ENCODE measurements at regions not wholly inside any gene's neighbourhood (a gene's known extent, or its start where the extent isn't known, plus 50 kb on each side); places are given as distances from the start of the nearest gene placed in this dataset.
"Not testable (repeated sequence)": the region's sequence is repeated elsewhere in the genome, so short reads cannot be mapped to it uniquely, and the experiment has no call there.

DNA sequence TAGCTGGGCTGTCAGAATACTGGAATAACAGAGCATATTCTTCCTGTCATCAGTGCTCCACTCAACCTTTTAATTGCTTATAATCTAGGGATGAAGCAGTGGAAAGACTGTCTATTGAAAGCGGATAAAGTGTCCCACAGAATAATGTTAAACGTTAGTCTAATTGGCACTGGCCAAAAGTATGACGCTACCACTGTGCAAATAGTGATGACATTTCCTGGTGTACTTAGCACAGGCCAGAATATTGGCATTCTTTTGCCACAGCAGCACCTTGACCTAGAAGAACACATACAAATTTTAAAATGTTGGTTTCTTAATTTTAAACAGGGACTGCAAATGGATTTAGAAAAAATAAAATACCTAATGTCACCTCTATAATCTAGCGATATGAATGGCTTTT is 635.2 kb upstream of the SPANXN1 start:
- no peak for DNase-seq (ENCODE audit: low read depth)
- TF ChIP-seq, protein P1, sequence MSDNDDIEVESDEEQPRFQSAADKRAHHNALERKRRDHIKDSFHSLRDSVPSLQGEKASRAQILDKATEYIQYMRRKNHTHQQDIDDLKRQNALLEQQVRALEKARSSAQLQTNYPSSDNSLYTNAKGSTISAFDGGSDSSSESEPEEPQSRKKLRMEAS (IDR thresholded peaks at IDR 0.05; ENCODE audit: low read depth, low read length), result no peak
- TF ChIP-seq, protein P2, sequence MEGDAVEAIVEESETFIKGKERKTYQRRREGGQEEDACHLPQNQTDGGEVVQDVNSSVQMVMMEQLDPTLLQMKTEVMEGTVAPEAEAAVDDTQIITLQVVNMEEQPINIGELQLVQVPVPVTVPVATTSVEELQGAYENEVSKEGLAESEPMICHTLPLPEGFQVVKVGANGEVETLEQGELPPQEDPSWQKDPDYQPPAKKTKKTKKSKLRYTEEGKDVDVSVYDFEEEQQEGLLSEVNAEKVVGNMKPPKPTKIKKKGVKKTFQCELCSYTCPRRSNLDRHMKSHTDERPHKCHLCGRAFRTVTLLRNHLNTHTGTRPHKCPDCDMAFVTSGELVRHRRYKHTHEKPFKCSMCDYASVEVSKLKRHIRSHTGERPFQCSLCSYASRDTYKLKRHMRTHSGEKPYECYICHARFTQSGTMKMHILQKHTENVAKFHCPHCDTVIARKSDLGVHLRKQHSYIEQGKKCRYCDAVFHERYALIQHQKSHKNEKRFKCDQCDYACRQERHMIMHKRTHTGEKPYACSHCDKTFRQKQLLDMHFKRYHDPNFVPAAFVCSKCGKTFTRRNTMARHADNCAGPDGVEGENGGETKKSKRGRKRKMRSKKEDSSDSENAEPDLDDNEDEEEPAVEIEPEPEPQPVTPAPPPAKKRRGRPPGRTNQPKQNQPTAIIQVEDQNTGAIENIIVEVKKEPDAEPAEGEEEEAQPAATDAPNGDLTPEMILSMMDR (IDR thresholded peaks at IDR 0.05; ENCODE audit: low read depth, low read length), result no peak
- no peak for TF ChIP-seq POLR2A (IDR thresholded peaks at IDR 0.05; ENCODE audit: extremely low read depth, insufficient read length)
- TF ChIP-seq MYC (IDR thresholded peaks at IDR 0.05; ENCODE audit: low read depth, low read length), result no peak
- no peak overlapping the region for H3K4me3 ChIP-seq (ENCODE audit: low read depth, low read length)

DNA sequence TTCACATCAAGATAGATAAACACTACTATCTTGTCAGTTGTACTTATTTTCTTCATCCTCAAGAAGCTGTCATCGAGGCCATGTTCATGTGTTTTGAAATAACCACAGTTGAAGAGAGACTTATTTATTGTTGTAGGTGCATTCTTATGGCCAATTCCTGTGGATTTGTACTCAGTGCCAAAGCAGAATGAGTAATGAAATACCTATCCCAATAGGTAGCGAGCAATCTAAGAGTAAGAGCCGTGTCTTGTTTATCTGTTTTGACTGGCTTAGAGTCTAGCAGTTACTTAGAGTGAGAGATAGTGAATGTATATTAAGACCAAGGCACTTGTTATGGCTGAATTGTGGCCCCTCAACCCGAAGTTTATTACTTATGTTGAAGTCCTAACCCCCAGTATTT is 631.0 kb upstream of the SPANXN1 start:
- no peak overlapping the region for H3K4me3 ChIP-seq (ENCODE audit: low read depth, low read length)
- TF ChIP-seq POLR2A (IDR thresholded peaks at IDR 0.05; ENCODE audit: extremely low read depth, insufficient read length) (no peak), MYC (IDR thresholded peaks at IDR 0.05; ENCODE audit: low read depth, low read length) (no peak)
- TF ChIP-seq, protein P2 (IDR thresholded peaks at IDR 0.05; ENCODE audit: low read depth, low read length), result no peak
- TF ChIP-seq, protein P1 (IDR thresholded peaks at IDR 0.05; ENCODE audit: low read depth, low read length), result no peak
- DNase-seq (ENCODE audit: low read depth), result no peak

DNA sequence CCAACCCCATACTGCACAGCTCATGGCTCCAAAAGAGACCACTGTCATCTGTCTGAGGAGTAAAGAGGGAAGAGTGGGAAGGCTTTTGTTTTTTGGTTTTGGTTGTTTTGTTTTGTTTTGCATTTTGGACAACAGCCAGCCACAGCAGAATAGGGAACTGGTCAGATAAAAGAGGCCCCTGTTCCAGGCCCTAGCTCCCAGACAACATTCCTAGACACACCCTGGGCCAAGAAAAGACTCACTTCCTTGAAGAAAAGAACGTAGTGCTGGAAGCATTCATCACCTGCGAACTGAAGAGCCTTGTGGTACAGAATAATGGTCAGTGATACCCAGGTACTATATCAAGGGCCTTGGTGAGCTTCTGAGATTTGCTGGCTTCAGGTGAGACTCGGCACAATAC is 619.4 kb upstream of the SPANXN1 start:
- TF ChIP-seq POLR2A (IDR thresholded peaks at IDR 0.05; ENCODE audit: extremely low read depth, insufficient read length), result no peak
- TF ChIP-seq MYC (IDR thresholded peaks at IDR 0.05; ENCODE audit: low read depth, low read length), result no peak
- TF ChIP-seq, protein P2 (IDR thresholded peaks at IDR 0.05; ENCODE audit: low read depth, low read length), result no peak
- TF ChIP-seq, protein P1 (IDR thresholded peaks at IDR 0.05; ENCODE audit: low read depth, low read length), result no peak
- no peak for DNase-seq (ENCODE audit: low read depth)
- no peak overlapping the region for H3K4me3 ChIP-seq (ENCODE audit: low read depth, low read length)

DNA sequence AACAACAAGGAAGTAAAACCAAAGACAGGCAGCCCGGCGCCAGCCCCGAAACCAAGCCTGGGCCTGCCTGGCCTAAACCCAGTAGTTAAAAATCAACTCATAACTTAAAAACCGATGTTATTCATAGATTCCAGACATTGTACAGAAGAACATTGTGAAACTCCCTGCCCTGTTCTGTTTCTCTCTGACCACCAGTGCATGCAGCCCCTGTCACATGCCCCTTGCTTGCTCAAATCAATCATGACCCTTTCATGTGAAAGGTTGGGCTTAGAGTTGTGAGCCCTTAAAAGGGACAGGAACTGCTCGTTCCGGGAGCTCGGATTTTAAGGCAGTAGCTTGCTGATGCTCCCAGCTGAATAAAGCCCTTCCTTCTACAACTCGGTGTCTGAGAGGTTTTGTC is 612.9 kb upstream of the SPANXN1 start:
- not testable (repeated sequence) for DNase-seq (ENCODE audit: low read depth); H3K4me3 ChIP-seq (ENCODE audit: low read depth, low read length)

DNA sequence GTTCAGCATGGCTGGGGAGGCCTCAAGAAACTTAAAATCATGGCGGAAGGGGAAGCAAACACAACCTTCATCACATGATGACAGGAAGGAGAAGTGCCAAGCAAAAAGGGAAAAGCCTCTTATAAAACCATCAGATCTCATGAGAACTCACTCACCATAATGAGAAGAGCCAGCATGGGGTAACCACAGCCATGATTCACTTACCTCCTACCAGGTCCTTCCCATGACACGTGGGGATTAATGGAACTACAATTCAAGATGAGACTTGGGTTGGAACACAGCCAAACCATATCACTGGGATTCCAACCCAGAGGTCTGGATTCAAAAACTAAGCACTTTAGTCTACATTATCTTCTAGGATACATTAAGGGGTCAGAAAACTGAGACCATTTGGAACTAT is 609.6 kb upstream of the SPANXN1 start:
- TF ChIP-seq POLR2A (IDR thresholded peaks at IDR 0.05; ENCODE audit: extremely low read depth, insufficient read length) (no peak), MYC (IDR thresholded peaks at IDR 0.05; ENCODE audit: low read depth, low read length) (no peak)
- TF ChIP-seq, protein P1 (IDR thresholded peaks at IDR 0.05; ENCODE audit: low read depth, low read length), result no peak
- TF ChIP-seq, protein P2 (IDR thresholded peaks at IDR 0.05; ENCODE audit: low read depth, low read length), result no peak
- no peak overlapping the region for H3K4me3 ChIP-seq (ENCODE audit: low read depth, low read length)
- peak; percentile 0 for DNase-seq (ENCODE audit: low read depth)

DNA sequence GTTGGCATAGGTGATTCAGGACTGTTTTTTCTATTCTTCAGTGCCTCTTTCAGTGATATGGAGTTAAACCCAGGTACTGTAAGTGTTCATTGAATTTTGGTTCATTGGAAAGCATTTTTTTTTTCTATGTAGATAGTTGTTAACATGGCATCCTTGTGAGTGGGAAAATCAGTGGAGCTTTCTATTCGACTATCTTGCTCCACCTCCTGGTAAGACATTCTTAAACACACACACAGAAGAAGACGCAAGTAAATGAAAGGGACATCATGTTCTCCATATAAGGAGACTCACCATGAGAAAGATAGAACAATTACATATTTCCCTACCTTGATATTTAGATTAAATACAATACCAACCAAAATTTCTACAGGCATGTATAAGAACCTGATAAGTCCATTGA is 598.5 kb upstream of the SPANXN1 start:
- no peak for DNase-seq (ENCODE audit: low read depth)
- H3K4me3 ChIP-seq (ENCODE audit: low read depth, low read length), result no peak overlapping the region
- no peak for TF ChIP-seq MYC (IDR thresholded peaks at IDR 0.05; ENCODE audit: low read depth, low read length)
- TF ChIP-seq, protein P1 (IDR thresholded peaks at IDR 0.05; ENCODE audit: low read depth, low read length), result no peak
- TF ChIP-seq POLR2A (IDR thresholded peaks at IDR 0.05; ENCODE audit: extremely low read depth, insufficient read length), result no peak
- TF ChIP-seq, protein P2 (IDR thresholded peaks at IDR 0.05; ENCODE audit: low read depth, low read length), result no peak

Data from NB4 (cell line).